GM12873 (cell line): ENCODE measurements at regions not wholly inside any gene's neighbourhood (a gene's known extent, or its start where the extent isn't known, plus 50 kb on each side); places are given as distances from the start of the nearest gene placed in this dataset.

Source experiments
- CTCF ChIP-seq: IDR thresholded peaks from 2 replicates; pipeline ENCODE4 v1.5.1; 2012; ENCODE audit warnings: low read depth, mild to moderate bottlenecking, moderate library complexity, low read length, control low read depth; ENCODE audit not compliant: insufficient read depth; ENCODE audit errors: missing control alignments

- no peak for TF ChIP-seq CTCF
Observed at GRCh38 chrX:123083924-123084323, 100.2 kb upstream of the GRIA3 start.

GRCh38 chrX:123084797-123085196 lies 99.3 kb upstream of the GRIA3 start:
- TF ChIP-seq CTCF: no peak

- TF ChIP-seq CTCF: no peak
Observed at GRCh38 chrX:123085311-123085940, 98.7 kb upstream of the GRIA3 start.

GRCh38 chrX:123086768-123087167 lies 97.3 kb upstream of the GRIA3 start:
- no peak for TF ChIP-seq CTCF

- no peak for TF ChIP-seq CTCF
Observed at GRCh38 chrX:123087326-123087725, 96.8 kb upstream of the GRIA3 start.

GRCh38 chrX:123088331-123088730 lies 95.7 kb upstream of the GRIA3 start:
- no peak for TF ChIP-seq CTCF

GRCh38 chrX:123088930-123089329 lies 95.1 kb upstream of the GRIA3 start:
- TF ChIP-seq CTCF: no peak
